Hematopoietic multipotent progenitor cell treated with erythropoietin and hydrocortisone succinate and interleukin-3 and kit ligand, for 4 days (in vitro differentiated cells): ENCODE measurements at regions not wholly inside any gene's neighbourhood (a gene's known extent, or its start where the extent isn't known, plus 50 kb on each side); places are given as distances from the start of the nearest gene placed in this dataset.
A peak's percentile ranks its signal among the peaks of the same experiment; 100 is the strongest.

ENCODE experiments used
- DNase-seq: peaks from one replicate; pipeline ENCODE4 v3.0.0-alpha.2; 2015

GRCh38 chr7:85773116-85773728, 586.4 kb upstream of the SEMA3D start:
- DNase-seq = no peak

GRCh38 chr7:85771516-85771915, 584.7 kb upstream of the SEMA3D start:
- no peak for DNase-seq

GRCh38 chr7:85770332-85770731, 583.5 kb upstream of the SEMA3D start:
- no peak for DNase-seq

DNA sequence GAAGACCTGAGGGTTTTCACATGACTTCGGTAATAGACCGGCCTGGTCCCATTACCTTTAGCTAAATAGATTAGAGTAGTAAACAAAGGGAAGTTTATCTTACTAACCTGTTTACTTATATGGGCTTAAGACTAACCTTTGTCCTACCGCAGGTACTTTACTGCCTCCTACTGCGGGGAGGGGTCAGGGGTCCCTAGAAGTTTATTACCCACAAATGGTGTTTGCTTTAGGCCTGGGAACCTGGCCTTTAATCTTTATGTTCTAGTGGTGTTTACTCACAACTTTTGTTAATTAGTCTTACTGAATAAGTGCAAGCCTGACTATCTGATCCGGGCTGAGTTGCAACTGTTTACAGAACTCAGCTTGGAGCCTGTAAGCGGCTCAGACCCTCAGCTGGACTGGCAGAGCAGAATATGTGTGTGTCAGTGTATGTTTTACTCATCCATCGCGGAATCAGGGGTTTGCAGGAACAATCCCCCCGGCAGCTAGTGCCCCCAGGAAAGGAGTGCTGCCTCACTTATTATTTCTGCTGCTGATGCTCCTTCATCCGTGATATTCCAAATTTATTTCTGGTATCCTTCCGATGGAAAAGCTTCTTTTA, 578.9 kb upstream of the SEMA3D start:
- DNase-seq = no peak

GRCh38 chr7:85764034-85764433, 577.2 kb upstream of the SEMA3D start:
- DNase-seq = no peak

GRCh38 chr7:85757348-85757747, 570.5 kb upstream of the SEMA3D start:
- no peak for DNase-seq

GRCh38 chr7:85750454-85750949, 563.6 kb upstream of the SEMA3D start:
- peak; percentile 71 for DNase-seq

- no peak for DNase-seq
Observed at GRCh38 chr7:85749696-85750453, 563.0 kb upstream of the SEMA3D start.

GRCh38 chr7:85748861-85749260, 562.0 kb upstream of the SEMA3D start:
- DNase-seq = no peak

- DNase-seq = no peak
Observed at GRCh38 chr7:85737426-85737825, 550.6 kb upstream of the SEMA3D start.

GRCh38 chr7:85736085-85736484, 549.2 kb upstream of the SEMA3D start:
- no peak for DNase-seq

GRCh38 chr7:85734823-85735222, 548.0 kb upstream of the SEMA3D start:
- DNase-seq = no peak

DNA sequence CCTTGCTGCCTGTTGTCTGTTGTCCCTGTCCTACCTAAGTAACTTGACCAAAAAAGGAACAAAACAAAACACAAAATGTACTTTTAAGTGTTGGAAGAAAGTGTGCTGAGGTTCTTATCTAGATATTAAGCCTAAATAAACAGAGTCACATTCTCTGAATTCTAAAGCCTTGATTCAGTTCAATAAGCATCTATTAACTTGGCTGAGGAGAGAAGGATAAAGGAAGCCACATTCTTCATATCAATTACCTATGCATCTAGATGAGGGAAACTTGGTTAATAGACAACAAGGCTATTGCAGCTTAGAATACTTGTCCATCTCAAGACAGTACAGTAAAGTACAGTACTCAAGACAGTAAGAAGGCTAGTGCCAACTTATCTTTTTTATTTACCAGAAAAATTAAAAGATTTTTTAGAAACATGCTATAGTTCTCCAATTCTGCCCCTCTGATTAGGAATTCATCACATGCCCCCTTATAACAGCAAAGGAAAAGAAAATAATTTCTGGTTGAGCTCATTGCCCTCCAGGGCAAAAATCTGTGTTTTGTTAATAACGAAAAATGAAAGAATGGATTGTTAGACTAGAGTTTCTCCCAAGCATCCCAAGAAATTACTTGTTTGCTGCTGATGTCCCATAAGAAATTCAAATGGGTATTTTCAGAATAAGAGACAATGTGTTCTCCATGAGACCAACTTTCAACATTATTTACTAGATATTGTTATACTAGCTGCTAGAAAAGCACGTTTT, 546.5 kb upstream of the SEMA3D start:
- DNase-seq = no peak

- DNase-seq = no peak
Observed at GRCh38 chr7:85730012-85730411, 543.2 kb upstream of the SEMA3D start.

GRCh38 chr7:85725026-85725425, 538.2 kb upstream of the SEMA3D start:
- DNase-seq = no peak

- DNase-seq = peak; percentile 61
Observed at GRCh38 chr7:85719981-85720953, 533.4 kb upstream of the SEMA3D start.

DNA sequence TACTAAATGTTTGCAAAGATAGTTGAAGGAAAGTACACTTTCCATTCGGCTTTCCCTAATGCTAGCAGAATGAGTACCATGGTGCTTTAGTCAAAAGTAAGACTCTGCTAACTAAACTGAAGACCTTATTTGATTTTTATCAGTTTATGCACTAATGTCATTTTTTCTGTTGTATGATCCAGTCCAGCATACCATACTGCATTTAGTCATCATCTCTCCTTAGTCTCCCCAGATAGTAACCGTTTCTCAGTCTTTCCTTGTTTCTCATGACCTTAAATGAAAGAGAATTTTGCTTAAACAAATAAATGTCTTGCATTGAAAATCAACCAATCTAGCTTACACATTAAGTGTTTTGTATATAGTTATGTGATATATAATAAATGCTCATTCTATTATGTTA, 529.5 kb upstream of the SEMA3D start:
- DNase-seq = no peak

- no peak for DNase-seq
Observed at GRCh38 chr7:85714951-85715350, 528.1 kb upstream of the SEMA3D start.

DNA sequence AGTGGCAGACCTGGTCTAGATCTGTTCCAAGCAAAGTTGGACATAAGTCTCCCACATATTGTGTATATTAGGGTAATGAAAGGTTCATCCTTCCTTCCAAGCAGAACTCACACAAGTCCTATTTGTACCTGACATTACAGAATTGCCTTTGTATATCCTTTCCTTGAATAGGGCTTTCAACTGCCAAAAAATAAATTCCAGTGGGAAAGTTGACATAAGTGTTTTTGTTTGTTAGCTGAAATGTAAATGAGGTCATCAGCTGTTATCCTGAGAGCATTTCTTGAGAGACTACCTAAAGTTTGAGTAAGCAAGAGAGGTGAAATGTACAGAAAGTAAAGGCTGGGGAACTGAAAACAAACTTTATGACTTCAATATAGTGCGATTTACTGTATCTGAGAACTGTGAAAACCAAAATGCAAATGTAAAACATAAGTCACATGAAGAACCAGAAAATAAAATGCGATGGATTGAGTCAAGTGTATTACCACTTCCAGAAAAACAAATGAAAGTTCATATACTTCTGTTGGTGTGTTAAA, 527.3 kb upstream of the SEMA3D start:
- no peak for DNase-seq

DNA sequence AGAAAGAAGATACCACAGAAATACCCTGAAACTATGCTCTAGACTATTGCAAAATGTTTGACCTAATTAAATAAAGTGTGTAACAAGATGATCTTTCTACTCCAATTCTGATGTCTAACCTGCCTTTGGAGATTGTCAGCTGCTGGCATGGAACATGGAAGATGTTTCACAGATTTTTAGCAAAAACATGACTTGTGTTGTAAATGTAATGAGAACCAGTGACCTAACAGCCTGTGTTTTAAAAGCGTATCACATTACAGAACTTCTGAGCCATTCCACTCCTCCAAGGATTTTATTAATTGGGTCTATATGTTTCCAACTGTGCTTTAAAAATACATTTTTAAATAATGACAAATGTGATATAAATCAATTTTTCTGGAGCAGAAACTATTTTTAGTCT, 526.3 kb upstream of the SEMA3D start:
- DNase-seq = no peak

DNA sequence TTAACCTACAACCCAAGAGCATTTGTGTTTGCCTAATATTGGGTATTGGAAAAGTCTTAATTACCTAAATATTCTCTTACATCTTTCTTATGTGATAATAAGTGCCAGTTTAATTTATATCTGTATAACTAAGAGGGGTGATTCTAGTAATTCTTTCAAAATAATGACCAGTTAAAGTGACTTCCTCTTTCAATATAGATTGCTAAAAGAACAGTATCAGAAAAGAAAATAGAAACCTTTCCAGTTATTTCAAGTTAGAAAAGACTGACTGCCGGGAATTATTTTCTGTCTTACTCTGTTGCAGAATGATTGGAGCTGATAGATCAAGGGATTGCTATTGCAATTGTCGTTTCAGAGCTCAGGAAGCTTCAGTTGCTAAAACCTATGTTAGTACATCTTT, 525.0 kb upstream of the SEMA3D start:
- peak; percentile 5 for DNase-seq

DNA sequence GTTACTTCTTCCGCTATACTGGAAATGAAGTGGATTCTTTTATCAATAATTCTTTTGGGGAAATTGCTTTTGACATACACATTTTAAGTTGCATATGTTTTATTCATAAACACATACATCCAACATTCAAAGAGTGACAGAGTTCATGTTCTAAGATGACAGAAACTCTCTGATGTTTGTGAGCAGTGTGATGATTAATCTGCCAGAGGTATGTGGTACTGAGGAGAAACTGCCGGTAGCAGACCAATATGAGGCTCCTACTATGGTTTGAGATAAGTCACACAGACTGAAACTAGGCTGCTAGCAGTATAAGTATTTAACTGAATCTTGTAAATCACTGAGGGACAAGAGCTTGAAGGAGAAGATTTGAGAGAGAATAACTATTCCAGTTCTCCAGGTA, 524.1 kb upstream of the SEMA3D start:
- no peak for DNase-seq
